IMR-90 (cell line): ENCODE measurements at regions not wholly inside any gene's neighbourhood (a gene's known extent, or its start where the extent isn't known, plus 50 kb on each side); places are given as distances from the start of the nearest gene placed in this dataset.

Source experiments
- ATAC-seq: fragments of 200-7000 bp; cut with Tn5 transposase; 2 replicates; pipeline ENCODE4 v1.9.1; 2020; ENCODE audit warnings: low read depth, mild to moderate bottlenecking, moderate library complexity
- BruUV-seq: library from RNA; stranded (reverse); fragments of 400-500 nt; replicated peaks from 2 replicates; lab custom pipeline; 2021; lab: Mats Ljungman, UMichigan
- CTCF ChIA-PET: fragments of 300-600 bp; formaldehyde crosslinking; extraction: SDS; loops from one replicate; lab custom pipeline; 2021; ENCODE audit warnings: antibody characterized with exemption; lab: Yijun Ruan, JAX
- POLR2A ChIA-PET: fragments of 300-600 bp; sonication (Branson Sonifier 250); formaldehyde crosslinking; loops from one replicate; lab custom pipeline; 2022; ENCODE audit warnings: antibody characterized with exemption; ENCODE audit not compliant: unreplicated experiment; lab: Charles Lee
- DNase-seq: peaks from one replicate; pipeline ENCODE4 v3.0.0; 2013
- H2AFZ ChIP-seq: replicated peaks from 2 replicates; pipeline ENCODE3; 2013; ENCODE audit warnings: low read length, mild to moderate bottlenecking; ENCODE audit not compliant: poor library complexity
- H2AK5ac ChIP-seq: 2 replicates; pipeline ENCODE4 v1.6.1; 2013; ENCODE audit warnings: low read depth, low read length, inconsistent platforms
- H2AK9ac ChIP-seq: replicated peaks from 2 replicates; pipeline ENCODE3; 2013; ENCODE audit warnings: mild to moderate bottlenecking, low read depth, low read length, moderate library complexity; ENCODE audit not compliant: poor library complexity
- H2BK120ac ChIP-seq: 2 replicates; pipeline ENCODE4 v1.6.1; 2013; ENCODE audit warnings: low read depth, low read length, inconsistent platforms
- H2BK15ac ChIP-seq: 3 replicates; pipeline ENCODE4 v1.6.1; 2013; ENCODE audit warnings: low read depth, low read length, inconsistent platforms
- H2BK20ac ChIP-seq: 2 replicates; pipeline ENCODE4 v1.6.1; 2013; ENCODE audit warnings: low read depth, mild to moderate bottlenecking, inconsistent platforms, low read length, moderate library complexity
- H2BK5ac ChIP-seq: 2 replicates; pipeline ENCODE4 v1.6.1; 2013; ENCODE audit warnings: mild to moderate bottlenecking, low read depth, low read length, inconsistent platforms; ENCODE audit not compliant: poor library complexity, severe bottlenecking
- H3K14ac ChIP-seq: replicated peaks from 2 replicates; pipeline ENCODE4 v1.6.1; 2013; ENCODE audit warnings: low read depth, low read length, inconsistent platforms
- H3K18ac ChIP-seq: 2 replicates; pipeline ENCODE4 v1.6.1; 2013; ENCODE audit warnings: low read depth, low read length, control low read depth
- H3K23ac ChIP-seq: 2 replicates; pipeline ENCODE4 v1.6.1; 2013; ENCODE audit warnings: low read depth, low read length, inconsistent platforms
- H3K27ac ChIP-seq: 2 replicates; pipeline ENCODE4 v1.5.1; 2013; ENCODE audit warnings: mild to moderate bottlenecking, control low read depth, low read length; ENCODE audit not compliant: insufficient read depth
- H3K27me3 ChIP-seq: 2 replicates; pipeline ENCODE4 v1.6.1; 2013; ENCODE audit warnings: low read length; ENCODE audit not compliant: control insufficient read depth, insufficient read depth
- H3K36me3 ChIP-seq: 2 replicates; pipeline ENCODE4 v1.6.1; 2013; ENCODE audit warnings: low read length, mixed read lengths; ENCODE audit not compliant: control insufficient read depth, insufficient read depth
- H3K4ac ChIP-seq: 2 replicates; pipeline ENCODE4 v1.6.1; 2013; ENCODE audit warnings: low read depth, low read length, inconsistent platforms
- H3K4me1 ChIP-seq: 2 replicates; pipeline ENCODE4 v1.6.1; 2013; ENCODE audit warnings: low read length, mixed read lengths; ENCODE audit not compliant: control insufficient read depth, insufficient read depth
- H3K4me2 ChIP-seq: 2 replicates; pipeline ENCODE4 v1.6.1; 2013; ENCODE audit warnings: low read depth, mild to moderate bottlenecking, control low read depth, low read length, moderate library complexity
- H3K4me3 ChIP-seq: 2 replicates; pipeline ENCODE4 v1.5.1; 2013; ENCODE audit warnings: low read depth, mild to moderate bottlenecking, control low read depth, low read length, moderate library complexity; ENCODE audit not compliant: insufficient read depth
- H3K56ac ChIP-seq: 2 replicates; pipeline ENCODE4 v1.6.1; 2013; ENCODE audit warnings: low read length, inconsistent platforms; ENCODE audit not compliant: insufficient read depth; ENCODE audit errors: extremely low read depth
- H3K79me1 ChIP-seq, 2 experiments: 2 replicates each; pipeline ENCODE4 v1.6.1; 2013; ENCODE audit warnings: low read length in 2 of 2, inconsistent platforms in 1 of 2, low read depth in 1 of 2
- H3K9ac ChIP-seq: 2 replicates; pipeline ENCODE4 v1.6.1; 2013; ENCODE audit warnings: low read depth, low read length, control low read depth
- H3K9me1 ChIP-seq: 2 replicates; pipeline ENCODE4 v1.6.1; 2013; ENCODE audit warnings: low read length, inconsistent platforms; ENCODE audit not compliant: insufficient read depth
- H3K9me3 ChIP-seq: 2 replicates; pipeline ENCODE4 v1.6.1; 2013; ENCODE audit warnings: low read length; ENCODE audit not compliant: control insufficient read depth, insufficient read depth
- H4K20me1 ChIP-seq: 2 replicates; pipeline ENCODE4 v1.6.1; 2013; ENCODE audit warnings: low read length, inconsistent platforms; ENCODE audit not compliant: insufficient read depth
- H4K5ac ChIP-seq: 2 replicates; pipeline ENCODE4 v1.6.1; 2013; ENCODE audit warnings: mild to moderate bottlenecking, low read depth, low read length, control low read depth
- H4K8ac ChIP-seq, 2 experiments: 2 replicates each; pipeline ENCODE4 v1.6.1; 2013; ENCODE audit warnings: low read depth in 2 of 2, low read length in 2 of 2, control low read depth in 1 of 2, inconsistent platforms in 1 of 2
- H4K91ac ChIP-seq: 2 replicates; pipeline ENCODE4 v1.6.1; 2013; ENCODE audit warnings: low read depth, low read length, inconsistent platforms; ENCODE audit not compliant: insufficient read depth
- BHLHE40 ChIP-seq: fragments of 150-350 bp; IDR thresholded peaks from 2 replicates; pipeline ENCODE4 v1.6.1; 2016; ENCODE audit warnings: mild to moderate bottlenecking, low read depth, low read length
- CEBPB ChIP-seq: IDR thresholded peaks from 2 replicates; pipeline ENCODE4 v1.6.1; 2012; ENCODE audit warnings: low read depth, low read length, improper control_type of control experiment
- CHD1 ChIP-seq: IDR thresholded peaks from 2 replicates; pipeline ENCODE4 v1.6.1; 2012; ENCODE audit warnings: low read depth, low read length, improper control_type of control experiment
- FOS ChIP-seq: fragments of 150-350 bp; IDR thresholded peaks from 2 replicates; pipeline ENCODE4 v1.6.1; 2016; ENCODE audit warnings: low read depth, low read length
- MAFK ChIP-seq: IDR thresholded peaks from 2 replicates; pipeline ENCODE4 v1.6.1; 2012; ENCODE audit warnings: low read depth, low read length, improper control_type of control experiment
- MAZ ChIP-seq: IDR thresholded peaks from 2 replicates; pipeline ENCODE4 v1.6.1; 2012; ENCODE audit warnings: low read depth, mild to moderate bottlenecking, low read length, improper control_type of control experiment, moderate library complexity, borderline replicate concordance
- MXI1 ChIP-seq: IDR thresholded peaks from 2 replicates; pipeline ENCODE4 v1.6.1; 2012; ENCODE audit warnings: low read depth, mild to moderate bottlenecking, low read length, moderate library complexity, borderline replicate concordance
- NFE2L2 ChIP-seq: fragments of 150-350 bp; IDR thresholded peaks from 2 replicates; pipeline ENCODE4 v1.6.1; 2016; ENCODE audit warnings: low read depth, mild to moderate bottlenecking, low read length
- POLR2A ChIP-seq: IDR thresholded peaks from 2 replicates; pipeline ENCODE4 v1.6.1; 2012; ENCODE audit warnings: mild to moderate bottlenecking, low read depth, low read length
- RAD21 ChIP-seq: IDR thresholded peaks from 2 replicates; pipeline ENCODE4 v1.6.1; 2012; ENCODE audit warnings: low read length, improper control_type of control experiment
- RCOR1 ChIP-seq: IDR thresholded peaks from 2 replicates; pipeline ENCODE4 v1.6.1; 2012; ENCODE audit warnings: mild to moderate bottlenecking, low read length, improper control_type of control experiment; ENCODE audit not compliant: insufficient replicate concordance
- RFX5 ChIP-seq: IDR thresholded peaks from 2 replicates; pipeline ENCODE4 v1.8.0; 2012; ENCODE audit warnings: low read depth, mild to moderate bottlenecking, low read length, moderate library complexity
- SMC3 ChIP-seq: fragments of 150-350 bp; IDR thresholded peaks from 2 replicates; pipeline ENCODE4 v1.6.1; 2016; ENCODE audit warnings: low read depth, mild to moderate bottlenecking, antibody characterized with exemption, low read length, moderate library complexity
- WGBS, 2 experiments: methylation state at CpG; one replicate each; pipeline versions ENCODE4 v1.1.5 to v1.1.7; 2013; ENCODE audit warnings: missing lambda C conversion rate in 2 of 2; ENCODE audit not compliant: insufficient read length in 1 of 2; ENCODE audit errors: extremely low coverage in 2 of 2; 5-methylcytosine and 5-hydroxymethylcytosine counted together
- dilution Hi-C: fragments of 300-500 bp; cut with HindIII; formaldehyde crosslinking; loops from one replicate; pipeline ENCODE4 v1.14.3; 2018; ENCODE audit warnings: low sequenced_read_pairs; ENCODE audit not compliant: unreplicated experiment
- in situ Hi-C: fragments of 300-500 bp; cut with MboI; formaldehyde crosslinking; loops from 3 replicates; pipeline ENCODE4 v1.14.3; 2019; ENCODE audit warnings: low sequenced_read_pairs, inconsistent platforms, mixed read lengths
- intact Hi-C: fragments of 100-400 bp; cut with micrococcal nuclease; formaldehyde crosslinking; loops from 2 replicates; pipeline ENCODE4 v1.10.0; 2022
- TF ChIP-seq, protein P1 (sequence below): fragments of 150-350 bp; IDR thresholded peaks from 2 replicates; pipeline ENCODE4 v1.6.1; 2016; ENCODE audit warnings: low read depth, mild to moderate bottlenecking, low read length, moderate library complexity, borderline replicate concordance
- TF ChIP-seq, protein P2 (sequence below): conservative IDR thresholded peaks from 2 replicates; pipeline ENCODE4 v1.5.1; 2012; ENCODE audit warnings: mild to moderate bottlenecking, low read depth, low read length, improper control_type of control experiment
- TF ChIP-seq, protein P3 (sequence below): fragments of 150-350 bp; IDR thresholded peaks from 2 replicates; pipeline ENCODE4 v1.6.1; 2017; ENCODE audit warnings: mild to moderate bottlenecking, antibody characterized with exemption, low read length, low read depth

DNA sequence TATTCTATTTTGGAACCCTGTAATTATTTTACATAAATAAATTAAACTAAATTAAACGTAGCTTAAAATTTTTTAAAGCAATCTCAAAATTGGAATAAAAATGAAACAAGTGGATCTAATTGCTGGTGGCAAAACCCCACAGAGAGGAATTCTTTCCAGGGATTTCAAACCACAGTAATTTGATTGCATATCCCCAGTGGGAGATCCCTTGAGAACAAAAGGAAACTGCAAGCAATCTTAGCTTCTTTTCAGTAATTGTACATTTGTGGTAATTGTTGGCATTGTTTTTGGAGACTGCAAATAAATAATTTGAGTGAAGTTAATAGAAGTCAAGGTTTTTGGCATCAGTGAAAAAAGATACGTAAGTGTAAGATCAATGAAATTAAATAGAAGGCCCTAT, 58.7 kb upstream of the MYCN start:
- ChIA-PET POLR2A (no interaction called here), CTCF (no interaction called here)
- Histone ChIP-seq H2BK20ac (no peak overlapping the region), H3K56ac (no peak overlapping the region), H3K36me3 (no peaks in the 10 kb centered on the region), H3K9ac (no peak overlapping the region), H4K8ac (no peak overlapping the region), H3K4me2 (no peak overlapping the region), H3K14ac (no peak overlapping the region), H3K9me3 (peaks cover 7% of the 10 kb centered on the region), H3K23ac (no peak overlapping the region), H3K4me1 (no peaks in the 10 kb centered on the region), H4K5ac (no peak overlapping the region), H2AFZ (no peak overlapping the region), H4K20me1 (no peaks in the 10 kb centered on the region), H2BK15ac (no peak overlapping the region), H2AK5ac (no peak overlapping the region), H3K4ac (no peak overlapping the region), H3K79me1 (no peaks in the 10 kb centered on the region), H3K27ac (no peak overlapping the region), H3K9me1 (no peaks in the 10 kb centered on the region), H2BK5ac (no peak overlapping the region), H2AK9ac (no peak overlapping the region), H3K4me3 (no peak overlapping the region), H2BK120ac (no peak overlapping the region), H4K91ac (no peak overlapping the region), H3K18ac (no peak overlapping the region), H3K27me3 (no peaks in the 10 kb centered on the region)
- WGBS, 2 experiments, result no CpG with 5 or more reads among the region's 2 CpGs
- no peak for ATAC-seq
- TF ChIP-seq CHD1 (no peak), MAFK (no peak), CEBPB (no peak), SMC3 (no peak), NFE2L2 (no peak), RFX5 (no peak), RCOR1 (no peak), RAD21 (no peak), FOS (no peak), MXI1 (no peak), POLR2A (no peak), MAZ (no peak), BHLHE40 (no peak)
- TF ChIP-seq, protein P1, sequence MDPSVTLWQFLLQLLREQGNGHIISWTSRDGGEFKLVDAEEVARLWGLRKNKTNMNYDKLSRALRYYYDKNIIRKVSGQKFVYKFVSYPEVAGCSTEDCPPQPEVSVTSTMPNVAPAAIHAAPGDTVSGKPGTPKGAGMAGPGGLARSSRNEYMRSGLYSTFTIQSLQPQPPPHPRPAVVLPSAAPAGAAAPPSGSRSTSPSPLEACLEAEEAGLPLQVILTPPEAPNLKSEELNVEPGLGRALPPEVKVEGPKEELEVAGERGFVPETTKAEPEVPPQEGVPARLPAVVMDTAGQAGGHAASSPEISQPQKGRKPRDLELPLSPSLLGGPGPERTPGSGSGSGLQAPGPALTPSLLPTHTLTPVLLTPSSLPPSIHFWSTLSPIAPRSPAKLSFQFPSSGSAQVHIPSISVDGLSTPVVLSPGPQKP, result no peak
- TF ChIP-seq, protein P2, sequence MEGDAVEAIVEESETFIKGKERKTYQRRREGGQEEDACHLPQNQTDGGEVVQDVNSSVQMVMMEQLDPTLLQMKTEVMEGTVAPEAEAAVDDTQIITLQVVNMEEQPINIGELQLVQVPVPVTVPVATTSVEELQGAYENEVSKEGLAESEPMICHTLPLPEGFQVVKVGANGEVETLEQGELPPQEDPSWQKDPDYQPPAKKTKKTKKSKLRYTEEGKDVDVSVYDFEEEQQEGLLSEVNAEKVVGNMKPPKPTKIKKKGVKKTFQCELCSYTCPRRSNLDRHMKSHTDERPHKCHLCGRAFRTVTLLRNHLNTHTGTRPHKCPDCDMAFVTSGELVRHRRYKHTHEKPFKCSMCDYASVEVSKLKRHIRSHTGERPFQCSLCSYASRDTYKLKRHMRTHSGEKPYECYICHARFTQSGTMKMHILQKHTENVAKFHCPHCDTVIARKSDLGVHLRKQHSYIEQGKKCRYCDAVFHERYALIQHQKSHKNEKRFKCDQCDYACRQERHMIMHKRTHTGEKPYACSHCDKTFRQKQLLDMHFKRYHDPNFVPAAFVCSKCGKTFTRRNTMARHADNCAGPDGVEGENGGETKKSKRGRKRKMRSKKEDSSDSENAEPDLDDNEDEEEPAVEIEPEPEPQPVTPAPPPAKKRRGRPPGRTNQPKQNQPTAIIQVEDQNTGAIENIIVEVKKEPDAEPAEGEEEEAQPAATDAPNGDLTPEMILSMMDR, result no peak
- TF ChIP-seq, protein P3, sequence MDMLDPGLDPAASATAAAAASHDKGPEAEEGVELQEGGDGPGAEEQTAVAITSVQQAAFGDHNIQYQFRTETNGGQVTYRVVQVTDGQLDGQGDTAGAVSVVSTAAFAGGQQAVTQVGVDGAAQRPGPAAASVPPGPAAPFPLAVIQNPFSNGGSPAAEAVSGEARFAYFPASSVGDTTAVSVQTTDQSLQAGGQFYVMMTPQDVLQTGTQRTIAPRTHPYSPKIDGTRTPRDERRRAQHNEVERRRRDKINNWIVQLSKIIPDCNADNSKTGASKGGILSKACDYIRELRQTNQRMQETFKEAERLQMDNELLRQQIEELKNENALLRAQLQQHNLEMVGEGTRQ, result no peak
- dilution Hi-C loops, result no loop called here
- no TSS peak for BruUV-seq
- intact Hi-C loops, result no loop called here
- DNase-seq, result no peak
- in situ Hi-C loops, result no loop called here
